ENCODE measurements at regions not wholly inside any gene's neighbourhood (a gene's known extent, or its start where the extent isn't known, plus 50 kb on each side); places are given as distances from the start of the nearest gene placed in this dataset.

DNA sequence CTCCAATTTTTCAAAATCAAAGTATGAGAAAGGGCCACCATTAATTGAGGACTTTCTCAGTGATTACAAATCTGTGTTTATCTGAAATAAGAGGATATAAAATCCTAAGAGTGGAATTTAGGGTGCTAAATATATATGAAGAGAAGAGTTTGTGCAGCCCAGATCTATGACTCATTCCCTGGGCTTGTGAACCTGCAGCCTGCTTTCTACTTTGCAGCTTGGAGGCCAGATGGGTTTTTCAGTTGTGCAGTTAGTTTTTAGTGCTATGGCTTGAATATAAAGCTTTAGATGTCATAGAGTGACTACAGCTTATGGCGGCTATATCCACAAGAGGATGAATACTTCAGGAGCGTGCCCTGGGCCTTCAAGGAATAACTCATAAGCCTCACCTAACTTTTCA is 1391.1 kb downstream of the FSTL5 start:
- no peak for TF ChIP-seq POLR2A (IDR thresholded peaks at IDR 0.05; ENCODE audit: low read length)
- no peak for TF ChIP-seq GATA1 (IDR thresholded peaks at IDR 0.05; ENCODE audit: low read depth, low read length)

Measured in erythroblast (primary cell).